ENCODE measurements at regions not wholly inside any gene's neighbourhood (a gene's known extent, or its start where the extent isn't known, plus 50 kb on each side); places are given as distances from the start of the nearest gene placed in this dataset.

DNA sequence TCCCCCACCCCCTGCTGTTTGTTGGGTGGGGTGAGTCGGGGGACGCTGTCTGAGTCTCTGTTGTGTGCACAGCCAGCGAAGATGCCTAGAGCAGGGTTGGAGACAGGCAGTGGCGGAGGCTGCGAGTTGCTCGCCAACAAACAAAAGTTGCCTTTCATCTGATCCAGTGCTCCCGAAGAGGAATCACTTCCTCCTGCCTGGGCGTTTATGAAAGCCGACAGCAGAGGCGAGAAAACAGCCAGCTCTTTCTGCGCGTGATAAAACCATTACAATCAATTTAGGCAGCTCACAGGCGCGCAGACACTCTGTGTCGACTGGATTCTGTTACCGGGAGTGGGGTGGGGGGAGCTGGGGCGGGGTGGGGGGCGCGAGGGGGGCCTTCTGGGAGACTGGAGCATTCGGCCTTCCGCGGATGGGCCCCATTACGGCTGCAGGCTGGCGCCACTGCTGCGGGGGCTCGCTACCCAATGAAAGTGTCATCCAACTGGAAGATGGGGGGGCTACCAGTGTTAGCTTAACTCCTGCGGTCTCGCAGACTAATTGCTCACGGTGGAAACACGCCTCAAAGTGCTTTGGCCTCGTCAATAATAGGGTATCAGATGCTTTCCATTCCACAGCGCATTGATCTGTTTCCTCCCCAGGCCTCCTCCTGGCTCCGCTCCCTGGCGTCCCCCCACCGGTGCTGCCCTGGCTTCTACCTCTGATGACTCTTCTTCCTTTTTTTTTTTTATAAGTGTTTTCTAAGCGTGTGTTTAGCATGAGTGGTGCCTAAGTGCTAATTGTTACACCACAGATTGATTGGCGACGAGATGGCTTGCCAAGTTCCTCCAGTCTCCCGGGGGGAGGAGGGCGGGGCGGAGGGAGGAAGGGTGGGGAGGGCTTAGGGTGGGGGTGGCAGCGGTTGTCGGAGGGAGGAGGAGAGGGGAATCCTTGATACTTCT is 678.4 kb downstream of the MED13L start:
- Mint-ChIP-seq H3K27ac (no peak overlapping the region), H3K4me1 (no peaks in the 10 kb centered on the region), H3K4me3 (no peak overlapping the region), H3K9me3 (peaks cover 0 to 17% (median 2%) of the 10 kb centered on the region in 9 donors), H3K36me3 (peaks cover 0 to 3% (median 2%) of the 10 kb centered on the region in 3 donors), H3K27me3 (peaks cover 17 to 50% (median 31%) of the 10 kb centered on the region in 5 donors)
- POLR2A ChIA-PET: no interaction called here
- DNase-seq (no peak), ATAC-seq (no peak)

DNA sequence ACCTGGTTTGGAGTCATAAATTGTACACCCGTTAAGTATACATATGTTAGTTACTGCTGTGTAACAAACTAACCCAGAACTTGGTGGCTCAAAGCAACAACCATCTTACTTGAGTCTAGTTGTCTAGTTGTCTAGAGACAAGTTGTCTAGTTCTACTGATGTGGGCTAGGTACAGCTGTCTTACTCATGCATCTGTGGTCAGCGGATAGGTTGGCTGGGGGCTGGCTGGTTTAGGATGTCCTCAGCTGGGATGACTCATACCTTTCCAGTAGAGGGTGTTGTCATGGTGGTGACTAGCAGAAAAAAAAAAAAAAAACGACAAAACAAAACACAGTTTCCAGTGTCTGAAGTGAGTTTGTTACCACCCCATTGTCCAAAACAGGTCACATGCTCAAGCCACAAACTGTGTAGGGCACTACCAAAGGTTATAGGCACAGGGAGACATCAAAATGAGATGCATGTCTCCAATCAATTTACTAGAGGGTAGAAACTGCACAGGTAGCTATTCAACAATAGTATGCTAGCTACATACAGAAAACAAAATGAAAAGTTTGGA is 680.3 kb downstream of the MED13L start:
- Mint-ChIP-seq H3K9me3 (peaks cover 0 to 17% (median 6%) of the 10 kb centered on the region in 9 donors), H3K27me3 (peaks cover 14 to 46% (median 28%) of the 10 kb centered on the region in 5 donors), H3K27ac (no peak overlapping the region), H3K36me3 (peaks cover 0 to 9% (median 2%) of the 10 kb centered on the region in 3 donors), H3K4me3 (no peak overlapping the region), H3K4me1 (no peaks in the 10 kb centered on the region)
- ATAC-seq: no peak
- POLR2A ChIA-PET: no interaction called here
- DNase-seq: no peak

DNA sequence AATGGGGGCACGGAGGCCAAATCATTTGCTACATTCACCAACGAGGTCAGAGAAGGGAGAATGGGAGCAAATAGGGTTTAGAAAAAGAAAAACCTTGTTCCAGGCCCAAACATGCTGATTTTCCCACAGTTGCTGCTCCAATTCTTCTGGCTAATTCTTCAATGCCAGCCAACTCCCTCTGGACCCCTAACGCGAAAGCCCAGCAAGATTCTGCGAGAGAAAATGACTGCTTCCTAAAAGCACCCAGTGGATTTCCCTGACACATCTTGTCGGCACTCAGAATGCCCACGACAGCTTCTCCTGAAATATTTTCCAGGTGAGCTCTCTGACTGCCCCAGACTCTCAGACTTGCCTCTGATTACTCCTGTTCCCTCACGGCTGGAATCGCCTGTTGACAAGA is 689.4 kb downstream of the MED13L start:
- Mint-ChIP-seq H3K27me3 (peaks cover 0 to 21% (median 6%) of the 10 kb centered on the region in 5 donors), H3K9me3 (peaks cover 0 to 19% (median 5%) of the 10 kb centered on the region in 9 donors), H3K36me3 (peaks cover 0 to 10% (median 0%) of the 10 kb centered on the region in 3 donors), H3K4me1 (no peaks in the 10 kb centered on the region), H3K4me3 (no peak overlapping the region), H3K27ac (no peak overlapping the region)
- ATAC-seq (no peak), DNase-seq (no peak)
- POLR2A ChIA-PET: no interaction called here

DNA sequence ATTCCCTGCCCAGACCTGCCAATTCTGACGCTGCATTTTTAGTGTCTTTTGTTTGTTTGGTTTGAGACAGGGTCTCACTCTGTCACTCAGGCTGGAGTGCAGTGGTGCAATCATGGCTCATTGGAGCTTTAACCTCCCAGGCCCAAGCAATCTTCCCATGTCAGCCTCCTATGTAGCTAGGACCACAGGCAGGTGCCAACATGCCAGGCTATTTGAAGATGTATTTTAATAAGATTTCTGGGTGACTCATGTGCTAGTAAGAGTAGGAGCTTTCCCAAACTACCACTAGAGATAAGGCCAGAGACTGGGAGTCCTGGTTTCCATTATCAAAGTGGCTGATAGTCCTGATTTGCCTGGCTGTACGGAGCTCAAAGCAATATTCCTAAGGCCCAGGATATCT is 693.3 kb downstream of the MED13L start:
- Mint-ChIP-seq H3K4me1 (no peaks in the 10 kb centered on the region), H3K27ac (no peak overlapping the region), H3K9me3 (peaks cover 0 to 10% (median 4%) of the 10 kb centered on the region in 9 donors), H3K4me3 (no peak overlapping the region), H3K27me3 (peaks cover 0 to 33% (median 9%) of the 10 kb centered on the region in 5 donors), H3K36me3 (no peaks in the 10 kb centered on the region)
- POLR2A ChIA-PET: no interaction called here
- ATAC-seq: no peak
- no peak for DNase-seq

DNA sequence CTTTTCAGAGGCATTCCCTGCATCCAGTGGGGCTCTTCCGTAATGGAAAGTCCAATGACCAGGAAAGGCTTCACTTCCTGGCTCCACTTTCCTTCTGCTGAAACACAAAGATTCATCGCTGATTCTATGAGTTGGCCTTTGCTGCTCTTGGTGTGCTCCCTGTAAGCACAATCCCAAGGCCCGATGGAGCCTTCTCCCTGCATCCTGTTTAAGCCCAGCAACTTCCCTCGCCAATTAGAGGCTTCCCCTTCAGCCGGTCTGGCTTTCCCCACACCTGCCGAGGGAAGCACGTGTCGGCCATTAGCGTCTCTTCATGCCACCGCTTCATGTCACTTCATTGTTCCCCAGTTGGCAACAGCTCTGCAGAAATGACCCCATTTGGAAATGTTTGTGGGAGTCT is 693.9 kb downstream of the MED13L start:
- no peak overlapping the region for H3K4me3 Mint-ChIP-seq
- POLR2A ChIA-PET: no interaction called here
- peaks cover 0 to 13% (median 4%) of the 10 kb centered on the region in 9 donors for H3K9me3 Mint-ChIP-seq
- H3K27ac Mint-ChIP-seq: no peak overlapping the region
- ATAC-seq (no peak), DNase-seq (no peak)
- H3K27me3 Mint-ChIP-seq: peaks cover 0 to 33% (median 9%) of the 10 kb centered on the region in 5 donors
- no peaks in the 10 kb centered on the region for H3K36me3 Mint-ChIP-seq
- H3K4me1 Mint-ChIP-seq: no peaks in the 10 kb centered on the region

DNA sequence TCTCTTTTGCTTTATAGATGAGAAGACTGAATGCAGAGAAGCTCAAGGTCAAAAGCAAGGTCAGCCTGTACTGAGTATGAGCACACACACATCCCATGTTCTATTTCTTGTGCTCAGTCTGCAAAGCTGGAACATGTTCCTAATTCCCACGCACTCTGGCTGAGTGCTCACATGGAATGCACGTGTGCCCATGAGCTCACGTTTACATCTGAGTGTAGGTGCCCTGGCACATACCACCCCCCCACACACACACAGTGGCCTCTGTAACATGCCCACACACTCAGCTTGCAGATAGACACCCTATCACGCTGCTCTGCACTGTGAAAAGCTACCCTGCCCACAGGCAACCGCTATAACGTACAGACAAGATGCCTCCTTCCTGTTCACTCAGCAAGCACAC is 700.1 kb downstream of the MED13L start:
- H3K36me3 Mint-ChIP-seq: no peaks in the 10 kb centered on the region
- POLR2A ChIA-PET: no interaction called here

DNA sequence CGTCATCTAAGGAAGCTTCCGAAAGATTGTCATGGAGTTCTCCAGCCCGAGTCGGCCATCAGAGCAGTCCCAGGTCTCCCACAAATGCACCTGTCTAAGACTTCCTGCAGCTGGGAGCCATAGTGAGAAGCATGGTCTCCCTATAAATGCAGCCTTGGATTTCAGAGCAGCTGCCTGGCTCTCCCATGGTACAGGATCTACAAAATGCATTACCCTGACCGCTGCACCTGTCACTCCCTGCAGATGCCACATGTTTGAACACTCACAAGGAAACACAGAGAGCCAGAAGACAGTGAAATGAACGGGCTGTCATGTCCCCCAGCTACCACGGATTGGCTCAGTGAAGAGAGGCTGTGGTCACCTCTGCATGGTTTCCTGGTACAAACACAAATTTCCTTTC is 702.7 kb downstream of the MED13L start:
- no peak overlapping the region for H3K4me3 Mint-ChIP-seq
- ATAC-seq: no peak

More for the DNA sequence above, 700.1 kb downstream of the MED13L start:
- DNase-seq (no peak), ATAC-seq (no peak)
- Mint-ChIP-seq H3K4me1 (no peaks in the 10 kb centered on the region), H3K4me3 (no peak overlapping the region), H3K9me3 (peaks cover 0 to 9% (median 0%) of the 10 kb centered on the region in 9 donors), H3K27ac (no peak overlapping the region), H3K27me3 (peaks cover 0 to 20% (median 3%) of the 10 kb centered on the region in 5 donors)

DNA sequence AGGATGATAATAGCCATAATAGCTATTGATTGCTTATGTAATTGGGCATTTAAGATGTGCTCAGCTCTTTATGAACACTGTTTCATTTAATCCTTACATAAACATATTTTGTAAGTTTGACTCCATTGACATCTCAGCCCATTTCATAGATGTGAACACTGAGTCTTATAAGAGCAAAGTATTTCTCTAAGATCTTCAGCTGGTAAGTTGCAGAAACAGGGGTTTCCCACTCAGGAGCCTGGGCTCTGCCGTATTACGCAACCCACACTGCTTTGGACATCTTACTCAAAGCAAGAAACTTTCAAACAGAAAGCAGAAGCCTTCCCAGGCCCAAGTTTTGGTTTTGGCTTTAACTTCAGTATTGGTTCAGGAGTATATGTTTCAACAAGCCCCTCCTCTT is 705.1 kb downstream of the MED13L start:
- POLR2A ChIA-PET: no interaction called here
- Mint-ChIP-seq H3K4me1 (no peaks in the 10 kb centered on the region), H3K27me3 (peaks cover 0 to 8% (median 2%) of the 10 kb centered on the region in 5 donors), H3K36me3 (no peaks in the 10 kb centered on the region), H3K9me3 (peaks cover 0 to 20% (median 4%) of the 10 kb centered on the region in 9 donors), H3K4me3 (no peak overlapping the region), H3K27ac (no peak overlapping the region)
- DNase-seq (no peak), ATAC-seq (no peak)

More for the DNA sequence above, 702.7 kb downstream of the MED13L start:
- Mint-ChIP-seq H3K9me3 (peaks cover 0 to 20% (median 4%) of the 10 kb centered on the region in 9 donors), H3K27me3 (peaks cover 0 to 8% (median 3%) of the 10 kb centered on the region in 5 donors), H3K36me3 (no peaks in the 10 kb centered on the region), H3K4me1 (no peaks in the 10 kb centered on the region), H3K27ac (no peak overlapping the region)
- DNase-seq: no peak
- POLR2A ChIA-PET: no interaction called here

DNA sequence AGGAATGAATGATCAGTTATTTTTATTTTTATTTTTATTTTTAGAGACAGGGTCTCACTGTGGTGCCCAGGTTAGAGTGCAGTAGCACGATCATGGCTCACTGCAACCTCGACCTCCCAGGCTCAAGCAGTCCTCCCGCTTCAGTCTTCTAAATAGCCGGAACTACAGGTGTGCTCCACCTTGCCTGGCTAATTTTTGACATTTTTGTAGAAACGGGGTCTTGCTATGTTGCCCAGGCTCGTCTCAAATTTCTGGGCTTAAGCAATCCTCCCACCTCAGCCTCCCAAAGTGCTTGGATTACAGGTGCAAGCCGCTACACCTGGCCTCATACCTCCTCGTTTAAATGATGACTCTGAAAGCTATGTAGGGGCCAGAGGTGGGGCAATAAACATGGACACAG is 706.0 kb downstream of the MED13L start:
- no peak for ATAC-seq
- Mint-ChIP-seq H3K27me3 (peaks cover 0 to 4% (median 2%) of the 10 kb centered on the region in 5 donors), H3K36me3 (no peaks in the 10 kb centered on the region), H3K4me3 (no peak overlapping the region), H3K4me1 (no peaks in the 10 kb centered on the region), H3K27ac (no peak overlapping the region), H3K9me3 (peaks cover 0 to 16% (median 4%) of the 10 kb centered on the region in 9 donors)
- POLR2A ChIA-PET: no interaction called here
- no peak for DNase-seq

DNA sequence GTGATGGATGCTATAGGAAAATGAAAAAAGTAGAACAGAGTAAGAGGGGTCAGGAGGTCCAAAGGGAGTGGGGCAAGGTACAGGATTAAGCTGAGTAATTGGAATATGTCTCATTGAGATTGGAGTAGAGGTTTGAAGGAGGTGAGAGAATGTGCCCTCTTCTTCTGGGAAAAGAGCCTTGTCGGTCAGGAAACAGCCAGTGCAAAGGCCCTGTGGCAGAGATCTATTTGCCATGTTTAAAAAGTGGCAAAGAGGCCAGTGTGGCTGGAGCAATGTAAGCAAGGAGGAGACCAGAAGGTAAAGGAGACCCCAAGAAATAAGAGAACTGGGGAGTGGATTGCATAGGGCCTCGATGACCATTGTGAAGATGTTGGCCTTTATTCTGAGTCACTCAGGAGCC is 706.5 kb downstream of the MED13L start:
- Mint-ChIP-seq H3K36me3 (no peaks in the 10 kb centered on the region), H3K27me3 (peaks cover 0 to 2% (median 0%) of the 10 kb centered on the region in 5 donors), H3K4me3 (no peak overlapping the region), H3K4me1 (no peaks in the 10 kb centered on the region), H3K9me3 (peaks cover 0 to 12% (median 4%) of the 10 kb centered on the region in 9 donors), H3K27ac (peak overlapping the region in 1 of 10 donors; percentile 1)
- ATAC-seq (no peak), DNase-seq (no peak)
- POLR2A ChIA-PET: no interaction called here

DNA sequence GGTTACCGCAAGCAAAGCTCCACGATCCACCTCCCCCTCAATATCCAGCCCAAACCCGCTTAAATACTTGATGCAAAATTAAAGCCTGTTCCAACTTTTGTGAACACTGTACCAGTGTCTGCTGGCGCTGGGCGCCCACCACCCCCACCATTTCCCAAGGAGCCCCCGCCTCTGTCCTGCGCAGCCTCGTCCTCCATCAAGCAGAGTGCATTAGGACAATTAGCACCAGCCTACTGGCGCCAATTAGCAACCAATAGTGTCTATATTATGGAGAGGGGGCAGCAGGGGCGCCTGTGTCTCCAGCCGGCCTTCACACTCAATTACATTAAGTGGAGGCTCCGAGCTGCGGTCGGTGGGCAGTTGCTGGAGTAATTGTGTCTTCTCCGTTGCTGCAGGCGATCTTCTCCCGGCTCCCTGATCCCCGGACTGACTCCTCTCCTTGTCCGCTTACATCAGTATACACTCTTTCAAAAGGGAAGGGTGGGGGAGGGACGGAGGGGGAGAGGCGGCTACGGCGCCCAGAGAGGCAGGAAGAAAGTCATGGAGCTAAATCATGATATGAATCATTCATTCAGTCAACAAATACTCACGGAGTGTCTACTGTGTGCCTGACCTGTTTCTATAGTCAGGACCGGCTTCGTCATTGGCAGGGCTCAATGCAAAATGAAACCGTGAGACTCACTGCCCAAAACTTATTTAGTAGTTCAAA is 707.3 kb downstream of the MED13L start:
- DNase-seq: no peak
- no peaks in the 10 kb centered on the region for H3K4me1 Mint-ChIP-seq
- POLR2A ChIA-PET: no interaction called here
- peaks cover 0 to 11% (median 4%) of the 10 kb centered on the region in 9 donors for H3K9me3 Mint-ChIP-seq
- ATAC-seq: no peak
- peaks cover 0 to 2% (median 0%) of the 10 kb centered on the region in 5 donors for H3K27me3 Mint-ChIP-seq
- no peak overlapping the region for H3K4me3 Mint-ChIP-seq
- H3K27ac Mint-ChIP-seq: no peak overlapping the region
- no peaks in the 10 kb centered on the region for H3K36me3 Mint-ChIP-seq

DNA sequence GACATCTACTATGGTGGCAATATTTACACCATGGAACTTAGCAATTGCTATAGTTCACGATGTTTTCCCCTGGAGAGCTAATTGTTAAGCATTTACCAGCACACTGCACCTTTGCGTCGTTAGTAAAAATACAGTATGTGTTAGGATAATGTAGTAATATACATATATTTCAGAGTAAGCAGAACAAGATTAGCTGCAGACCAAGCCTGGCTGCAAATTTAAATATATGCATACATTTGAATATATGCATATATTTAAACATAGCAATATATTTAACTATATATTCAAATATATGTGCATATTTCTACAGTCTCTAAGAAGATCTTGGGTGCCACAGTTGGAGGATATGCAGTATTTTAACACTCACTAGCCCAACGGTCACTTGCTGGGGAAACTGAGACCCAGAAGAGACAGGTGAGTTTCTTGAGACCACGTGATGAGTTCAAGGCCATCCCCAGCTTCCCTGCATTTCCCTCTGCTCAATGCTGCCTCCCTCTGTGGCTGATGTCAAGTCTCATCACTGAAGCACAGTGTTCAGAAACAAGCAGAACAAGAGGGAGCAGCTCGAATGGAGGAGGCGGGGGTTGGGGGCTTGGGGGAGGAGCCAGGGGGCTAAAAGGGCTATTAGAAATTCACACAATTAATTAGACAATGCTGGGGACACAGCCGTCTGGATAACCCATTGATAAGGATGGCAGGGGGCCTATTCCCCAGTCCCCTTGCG is 708.0 kb downstream of the MED13L start:
- POLR2A ChIA-PET: no interaction called here
- H3K4me1 Mint-ChIP-seq: no peaks in the 10 kb centered on the region

More for the DNA sequence above, 708.0 kb downstream of the MED13L start:
- ATAC-seq (no peak), DNase-seq (no peak)
- Mint-ChIP-seq H3K36me3 (no peaks in the 10 kb centered on the region), H3K4me3 (no peak overlapping the region), H3K27me3 (peaks cover 0 to 2% (median 0%) of the 10 kb centered on the region in 5 donors), H3K9me3 (peaks cover 0 to 11% (median 4%) of the 10 kb centered on the region in 9 donors), H3K27ac (no peak overlapping the region)
